Mesenchymal stem cell (in vitro differentiated cells and primary cell): ENCODE measurements at regions not wholly inside any gene's neighbourhood (a gene's known extent, or its start where the extent isn't known, plus 50 kb on each side); places are given as distances from the start of the nearest gene placed in this dataset.

Source experiments
- DNase-seq: peaks from one replicate; pipeline ENCODE4 v3.0.0-alpha.2; 2013
- H2AFZ ChIP-seq: one replicate; pipeline ENCODE4 v1.6.1; 2013; ENCODE audit warnings: low read depth, mild to moderate bottlenecking, control low read depth, inconsistent platforms, low read length, moderate library complexity
- H2AK5ac ChIP-seq: 2 replicates; pipeline ENCODE4 v1.6.1; 2013; ENCODE audit warnings: low read length, moderate library complexity, mild to moderate bottlenecking, inconsistent platforms; ENCODE audit not compliant: severe bottlenecking
- H2BK120ac ChIP-seq: one replicate; pipeline ENCODE4 v1.6.1; 2013; ENCODE audit warnings: low read depth, mild to moderate bottlenecking, inconsistent platforms, low read length, moderate library complexity
- H2BK12ac ChIP-seq, 2 experiments: one replicate each; pipeline ENCODE4 v1.6.1; 2013; ENCODE audit warnings: inconsistent platforms in 2 of 2, low read length in 2 of 2, mild to moderate bottlenecking in 2 of 2, moderate library complexity in 2 of 2, control low read depth in 1 of 2
- H2BK15ac ChIP-seq: one replicate; pipeline ENCODE4 v1.6.1; 2013; ENCODE audit warnings: mild to moderate bottlenecking, low read depth, inconsistent platforms; ENCODE audit not compliant: poor library complexity, severe bottlenecking
- H2BK5ac ChIP-seq: 2 replicates; pipeline ENCODE4 v1.6.1; 2013; ENCODE audit warnings: low read depth, mild to moderate bottlenecking, low read length, control low read depth, inconsistent platforms; ENCODE audit not compliant: poor library complexity, severe bottlenecking
- H3K14ac ChIP-seq, 2 experiments: one replicate each; pipeline ENCODE4 v1.6.1; 2013; ENCODE audit warnings: inconsistent platforms in 2 of 2, low read length in 2 of 2, control low read depth in 1 of 2, mild to moderate bottlenecking in 1 of 2, moderate library complexity in 1 of 2
- H3K18ac ChIP-seq, 2 experiments: one replicate each; pipeline ENCODE4 v1.6.1; 2013; ENCODE audit warnings: inconsistent platforms in 2 of 2, low read length in 2 of 2, control low read depth in 1 of 2, low read depth in 1 of 2, mild to moderate bottlenecking in 1 of 2
- H3K23ac ChIP-seq, 2 experiments: one replicate each; pipeline ENCODE4 v1.6.1; 2013; ENCODE audit warnings: inconsistent platforms in 2 of 2, low read length in 2 of 2, mild to moderate bottlenecking in 2 of 2, moderate library complexity in 2 of 2, control low read depth in 1 of 2
- H3K27ac ChIP-seq: 2 replicates; pipeline ENCODE4 v1.5.1; 2013; ENCODE audit warnings: mild to moderate bottlenecking, moderate library complexity, low read length, control low read depth, inconsistent platforms; ENCODE audit not compliant: poor library complexity, severe bottlenecking
- H3K27me3 ChIP-seq, 2 experiments: 2 replicates each; pipeline versions ENCODE4 v1.6.1 to v1.7.0; 2013; ENCODE audit warnings: low read length in 2 of 2, mild to moderate bottlenecking in 2 of 2, moderate library complexity in 2 of 2, control low read depth in 1 of 2, inconsistent platforms in 1 of 2; ENCODE audit not compliant: control insufficient read depth in 1 of 2, insufficient read depth in 1 of 2
- H3K36me3 ChIP-seq, 2 experiments: 2 replicates each; pipeline versions ENCODE4 v1.6.1 to v1.7.0; 2013; ENCODE audit warnings: low read length in 2 of 2, control low read depth in 1 of 2, inconsistent platforms in 1 of 2, low read depth in 1 of 2, mild to moderate bottlenecking in 1 of 2; ENCODE audit not compliant: insufficient read depth in 2 of 2, control insufficient read depth in 1 of 2
- H3K4ac ChIP-seq, 2 experiments: one replicate each; pipeline ENCODE4 v1.6.1; 2013; ENCODE audit warnings: inconsistent platforms in 2 of 2, low read length in 2 of 2, mild to moderate bottlenecking in 2 of 2, moderate library complexity in 2 of 2, control low read depth in 1 of 2, low read depth in 1 of 2
- H3K4me1 ChIP-seq: 2 replicates; pipeline ENCODE4 v1.6.1; 2013; ENCODE audit warnings: low read depth, low read length, control low read depth; ENCODE audit not compliant: control insufficient read depth, insufficient read depth
- H3K4me2 ChIP-seq: 2 replicates; pipeline ENCODE4 v1.6.1; 2013; ENCODE audit warnings: low read length, mild to moderate bottlenecking, inconsistent platforms; ENCODE audit not compliant: poor library complexity, severe bottlenecking
- H3K4me3 ChIP-seq, 2 experiments: 2 replicates each; pipeline versions ENCODE4 v1.5.1 to v1.7.0; 2013; ENCODE audit warnings: low read length in 2 of 2, mild to moderate bottlenecking in 2 of 2, control low read depth in 1 of 2, low read depth in 1 of 2; ENCODE audit not compliant: insufficient read depth in 1 of 2
- H3K79me1 ChIP-seq: replicated peaks from 2 replicates; pipeline ENCODE4 v1.6.1; 2013; ENCODE audit warnings: mild to moderate bottlenecking, control low read depth, low read length, inconsistent platforms; ENCODE audit not compliant: poor library complexity, severe bottlenecking
- H3K9ac ChIP-seq: 2 replicates; pipeline ENCODE4 v1.7.0; 2013; ENCODE audit warnings: mild to moderate bottlenecking, low read length, moderate library complexity
- H3K9me3 ChIP-seq: 2 replicates; pipeline ENCODE4 v1.7.0; 2013; ENCODE audit warnings: mild to moderate bottlenecking, low read length; ENCODE audit not compliant: control insufficient read depth
- H4K8ac ChIP-seq: one replicate; pipeline ENCODE4 v1.6.1; 2013; ENCODE audit warnings: inconsistent platforms, mild to moderate bottlenecking, low read length, moderate library complexity
- H4K91ac ChIP-seq: one replicate; pipeline ENCODE4 v1.6.1; 2013; ENCODE audit warnings: mild to moderate bottlenecking, low read length, inconsistent platforms
- WGBS: methylation state at CpG from one replicate; pipeline ENCODE4 v1.1.7; 2013; ENCODE audit warnings: mixed read lengths; 5-methylcytosine and 5-hydroxymethylcytosine counted together

GRCh38 chr7:25854059-25854458 lies 297.9 kb upstream of the NFE2L3 start:
- Histone ChIP-seq H4K91ac (no peak overlapping the region), H3K14ac (no peak overlapping the region), H3K4me2 (peak overlapping the region; percentile 49), H3K79me1 (no peaks in the 10 kb centered on the region), H3K4me1 (peaks cover 21% of the 10 kb centered on the region), H3K4ac (peak overlapping the region in 1 of 2 experiments; percentile 45), H2BK120ac (peak overlapping the region; percentile 42), H3K27me3 (no peaks in the 10 kb centered on the region), H2AK5ac (no peak overlapping the region), H3K27ac (peak overlapping the region; percentile 90), H2BK12ac (peak overlapping the region in 1 of 2 experiments; percentile 29), H3K9ac (peak overlapping the region; percentile 83), H4K8ac (peak overlapping the region; percentile 52), H2AFZ (no peak overlapping the region), H3K9me3 (no peaks in the 10 kb centered on the region), H3K23ac (no peak overlapping the region), H2BK5ac (peak overlapping the region; percentile 47), H2BK15ac (no peak overlapping the region), H3K36me3 (no peaks in the 10 kb centered on the region), H3K18ac (peak overlapping the region; percentile 67 to 77), H3K4me3 (peak overlapping the region in 1 of 2 experiments; percentile 65)
- WGBS, result 16% methylated on average over 14 of the region's 14 CpGs
- peak; percentile 40 for DNase-seq

- Histone ChIP-seq H3K9ac (peak overlapping the region; percentile 96), H2BK5ac (peak overlapping the region; percentile 66), H3K4me3 (peak overlapping the region in 1 of 2 experiments; percentile 84), H2BK120ac (no peak overlapping the region), H3K36me3 (no peaks in the 10 kb centered on the region), H2BK12ac (no peak overlapping the region), H2AFZ (no peak overlapping the region), H3K4ac (no peak overlapping the region), H3K14ac (no peak overlapping the region), H3K18ac (no peak overlapping the region), H3K27me3 (no peaks in the 10 kb centered on the region), H3K79me1 (peaks cover 4% of the 10 kb centered on the region), H2BK15ac (no peak overlapping the region), H3K4me1 (peaks cover 22% of the 10 kb centered on the region), H4K91ac (no peak overlapping the region), H2AK5ac (no peak overlapping the region), H3K27ac (peak overlapping the region; percentile 90), H3K4me2 (no peak overlapping the region), H3K9me3 (no peaks in the 10 kb centered on the region), H3K23ac (no peak overlapping the region), H4K8ac (no peak overlapping the region)
- DNase-seq, result peak; percentile 100
- WGBS, result 0% methylated on average over 11 of the region's 20 CpGs
Observed at GRCh38 chr7:25854608-25855497, 297.1 kb upstream of the NFE2L3 start.

- H3K14ac ChIP-seq, result peak overlapping the region in 1 of 2 experiments; percentile 98
- H3K9ac ChIP-seq, result peak overlapping the region; percentile 96
- peak overlapping the region; percentile 95 for H2BK5ac ChIP-seq
- WGBS, result under 1% methylated on average over 19 of the region's 22 CpGs
- H3K27me3 ChIP-seq, result no peaks in the 10 kb centered on the region
- peak overlapping the region; percentile 93 to 99 for H3K4ac ChIP-seq
- H3K23ac ChIP-seq, result no peak overlapping the region
- H3K18ac ChIP-seq, result peak overlapping the region; percentile 97 to 99
- no peak overlapping the region for H2AFZ ChIP-seq
- H2AK5ac ChIP-seq, result peak overlapping the region; percentile 71
- no peak overlapping the region for H2BK15ac ChIP-seq
- H3K9me3 ChIP-seq, result no peaks in the 10 kb centered on the region
- DNase-seq, result peak; percentile 62
- peak overlapping the region; percentile 59 to 84 for H3K4me3 ChIP-seq
- peak overlapping the region; percentile 17 to 60 for H2BK12ac ChIP-seq
- peaks cover 25% of the 10 kb centered on the region for H3K4me1 ChIP-seq
- peak overlapping the region; percentile 96 for H4K91ac ChIP-seq
- H2BK120ac ChIP-seq, result peak overlapping the region; percentile 84
- H3K27ac ChIP-seq, result peak overlapping the region; percentile 100
- H3K36me3 ChIP-seq, result no peaks in the 10 kb centered on the region
- H3K4me2 ChIP-seq, result peak overlapping the region; percentile 67
- H3K79me1 ChIP-seq, result peaks cover 12% of the 10 kb centered on the region
- peak overlapping the region; percentile 90 for H4K8ac ChIP-seq
Observed at GRCh38 chr7:25855854-25856782, 295.9 kb upstream of the NFE2L3 start.
